ENCODE measurements at regions not wholly inside any gene's neighbourhood (a gene's known extent, or its start where the extent isn't known, plus 50 kb on each side); places are given as distances from the start of the nearest gene placed in this dataset.

DNA sequence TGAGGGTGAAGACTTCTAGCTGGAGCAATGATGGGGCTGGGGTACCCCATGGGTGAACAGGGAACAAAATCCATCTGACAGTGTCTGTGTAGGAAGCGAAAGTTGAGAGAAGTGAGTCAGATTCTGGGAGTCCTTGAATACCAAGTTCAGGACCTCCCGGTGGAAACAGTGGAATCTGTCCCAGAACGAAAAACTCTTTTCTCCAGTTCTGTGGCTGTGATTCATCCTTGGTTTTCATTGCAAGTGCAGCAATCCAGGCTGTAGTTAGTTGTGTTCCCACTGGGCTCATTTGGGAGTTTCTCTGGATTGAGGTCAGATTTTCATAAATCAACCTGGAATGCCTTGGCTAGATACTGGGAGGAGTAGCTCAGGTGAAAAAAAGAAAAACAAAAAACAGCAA, 120.7 kb downstream of the C12orf75 start:
- intact Hi-C loops (cut with micrococcal nuclease; ENCODE audit: unreplicated experiment) = no loop called here
- ChIA-PET CTCF (no interaction called here), RAD21 (ENCODE audit: unreplicated experiment) (no interaction called here), SMC1A (ENCODE audit: uncharacterized antibody, unreplicated experiment) (no interaction called here), POLR2A (no interaction called here)
- Histone ChIP-seq H2AFZ (ENCODE audit: control insufficient read depth, low read depth, low read length) (no peak overlapping the region), H3K27me3 (replicated peaks in 1 of 2; ENCODE audit: control insufficient read depth in 2 of 2, insufficient read depth in 2 of 2, low read length in 1 of 2) (peaks cover 0 to 2% of the 10 kb centered on the region in 2 experiments; a peak in 1 of 4 replicates), H3K27ac (ENCODE audit: control insufficient read depth, insufficient read depth) (no peak overlapping the region), H3K9me3 (replicated peaks; ENCODE audit: control insufficient read depth, insufficient read depth, low read length) (no peaks in the 10 kb centered on the region), H3K79me2 (ENCODE audit: control insufficient read depth, insufficient read depth, low read length) (no peaks in the 10 kb centered on the region), H3K9ac (ENCODE audit: control insufficient read depth, insufficient read depth, low read length) (no peak overlapping the region), H3K36me3 (ENCODE audit: control insufficient read depth in 2 of 2, insufficient read depth in 2 of 2, low read length in 1 of 2) (no peaks in the 10 kb centered on the region), H4K20me1 (ENCODE audit: control insufficient read depth, insufficient read depth) (no peaks in the 10 kb centered on the region), H3K4me3 (no peak overlapping the region), H3K4me1 (ENCODE audit: control insufficient read depth, insufficient read depth, low read length) (no peaks in the 10 kb centered on the region), H3K4me2 (ENCODE audit: control insufficient read depth, insufficient read depth) (no peak overlapping the region)
- ATAC-seq (no peak), FAIRE-seq (no peak), DNase-seq (ENCODE audit: low read depth, low spot score) (no peak)
- no TSS peak for BruUV-seq (replicated peaks)
- TF ChIP-seq CEBPB (IDR thresholded peaks at IDR 0.05; ENCODE audit: borderline replicate concordance in 1 of 2, low read depth in 2 of 2, low read length in 2 of 2) = no peak
- TF ChIP-seq STAT3 (IDR thresholded peaks at IDR 0.05; ENCODE audit: low read depth, low read length) = no peak
- TF ChIP-seq, protein P1, sequence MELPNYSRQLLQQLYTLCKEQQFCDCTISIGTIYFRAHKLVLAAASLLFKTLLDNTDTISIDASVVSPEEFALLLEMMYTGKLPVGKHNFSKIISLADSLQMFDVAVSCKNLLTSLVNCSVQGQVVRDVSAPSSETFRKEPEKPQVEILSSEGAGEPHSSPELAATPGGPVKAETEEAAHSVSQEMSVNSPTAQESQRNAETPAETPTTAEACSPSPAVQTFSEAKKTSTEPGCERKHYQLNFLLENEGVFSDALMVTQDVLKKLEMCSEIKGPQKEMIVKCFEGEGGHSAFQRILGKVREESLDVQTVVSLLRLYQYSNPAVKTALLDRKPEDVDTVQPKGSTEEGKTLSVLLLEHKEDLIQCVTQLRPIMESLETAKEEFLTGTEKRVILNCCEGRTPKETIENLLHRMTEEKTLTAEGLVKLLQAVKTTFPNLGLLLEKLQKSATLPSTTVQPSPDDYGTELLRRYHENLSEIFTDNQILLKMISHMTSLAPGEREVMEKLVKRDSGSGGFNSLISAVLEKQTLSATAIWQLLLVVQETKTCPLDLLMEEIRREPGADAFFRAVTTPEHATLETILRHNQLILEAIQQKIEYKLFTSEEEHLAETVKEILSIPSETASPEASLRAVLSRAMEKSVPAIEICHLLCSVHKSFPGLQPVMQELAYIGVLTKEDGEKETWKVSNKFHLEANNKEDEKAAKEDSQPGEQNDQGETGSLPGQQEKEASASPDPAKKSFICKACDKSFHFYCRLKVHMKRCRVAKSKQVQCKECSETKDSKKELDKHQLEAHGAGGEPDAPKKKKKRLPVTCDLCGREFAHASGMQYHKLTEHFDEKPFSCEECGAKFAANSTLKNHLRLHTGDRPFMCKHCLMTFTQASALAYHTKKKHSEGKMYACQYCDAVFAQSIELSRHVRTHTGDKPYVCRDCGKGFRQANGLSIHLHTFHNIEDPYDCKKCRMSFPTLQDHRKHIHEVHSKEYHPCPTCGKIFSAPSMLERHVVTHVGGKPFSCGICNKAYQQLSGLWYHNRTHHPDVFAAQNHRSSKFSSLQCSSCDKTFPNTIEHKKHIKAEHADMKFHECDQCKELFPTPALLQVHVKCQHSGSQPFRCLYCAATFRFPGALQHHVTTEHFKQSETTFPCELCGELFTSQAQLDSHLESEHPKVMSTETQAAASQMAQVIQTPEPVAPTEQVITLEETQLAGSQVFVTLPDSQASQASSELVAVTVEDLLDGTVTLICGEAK (IDR thresholded peaks at IDR 0.05; ENCODE audit: borderline replicate concordance) = no peak
- TF ChIP-seq IKZF1 (conservative IDR thresholded peaks at IDR 0.05) = no peak
- no peak for TF ChIP-seq SMAD5 (IDR thresholded peaks at IDR 0.05; ENCODE audit: low read depth)
- no peak for TF ChIP-seq ZBED1 (IDR thresholded peaks at IDR 0.05; ENCODE audit: borderline replicate concordance)
- WGBS (ENCODE audit: insufficient coverage, insufficient replicate concordance, low lambda C conversion rate, missing lambda C conversion rate) = 34% methylated on average over 3 of the region's 3 CpGs
- in situ Hi-C loops (cut with MboI) = no loop called here
